ENCODE measurements at regions not wholly inside any gene's neighbourhood (a gene's known extent, or its start where the extent isn't known, plus 50 kb on each side); places are given as distances from the start of the nearest gene placed in this dataset.

GRCh38 chr9:100852088-100852487, 176.4 kb upstream of the PLPPR1 start:
- Histone ChIP-seq H3K27me3 (ENCODE audit: insufficient read depth, low read depth) (no peaks in the 10 kb centered on the region), H4K20me1 (ENCODE audit: insufficient read depth) (no peaks in the 10 kb centered on the region), H3K9ac (no peak overlapping the region), H3K36me3 (ENCODE audit: insufficient read depth) (no peaks in the 10 kb centered on the region), H3K4me3 (IDR thresholded peaks at IDR 0.05; ENCODE audit: insufficient read depth, low read depth, low read length) (no peak overlapping the region), H2AFZ (ENCODE audit: low read depth) (no peak overlapping the region), H3K4me1 (ENCODE audit: low read depth, poor library complexity, severe bottlenecking) (no peaks in the 10 kb centered on the region), H3K27ac (no peak overlapping the region), H3K4me2 (no peak overlapping the region), H3K79me2 (ENCODE audit: insufficient read depth, low read depth) (no peaks in the 10 kb centered on the region)
- no peak for TF ChIP-seq CTCF (conservative IDR thresholded peaks at IDR 0.05; ENCODE audit: low read depth, low read length)

- Histone ChIP-seq H3K79me2 (ENCODE audit: insufficient read depth, low read depth) (no peaks in the 10 kb centered on the region), H3K27me3 (ENCODE audit: insufficient read depth, low read depth) (no peaks in the 10 kb centered on the region), H3K4me2 (no peak overlapping the region), H3K4me3 (IDR thresholded peaks at IDR 0.05; ENCODE audit: insufficient read depth, low read depth, low read length) (no peak overlapping the region), H4K20me1 (ENCODE audit: insufficient read depth) (no peaks in the 10 kb centered on the region), H2AFZ (ENCODE audit: low read depth) (no peak overlapping the region), H3K36me3 (ENCODE audit: insufficient read depth) (no peaks in the 10 kb centered on the region), H3K9ac (no peak overlapping the region), H3K27ac (no peak overlapping the region), H3K4me1 (ENCODE audit: low read depth, poor library complexity, severe bottlenecking) (no peaks in the 10 kb centered on the region)
- no peak for TF ChIP-seq CTCF (conservative IDR thresholded peaks at IDR 0.05; ENCODE audit: low read depth, low read length)
These were observed 172.3 kb upstream of the PLPPR1 start for GRCh38 chr9:100856238-100856637.

DNA sequence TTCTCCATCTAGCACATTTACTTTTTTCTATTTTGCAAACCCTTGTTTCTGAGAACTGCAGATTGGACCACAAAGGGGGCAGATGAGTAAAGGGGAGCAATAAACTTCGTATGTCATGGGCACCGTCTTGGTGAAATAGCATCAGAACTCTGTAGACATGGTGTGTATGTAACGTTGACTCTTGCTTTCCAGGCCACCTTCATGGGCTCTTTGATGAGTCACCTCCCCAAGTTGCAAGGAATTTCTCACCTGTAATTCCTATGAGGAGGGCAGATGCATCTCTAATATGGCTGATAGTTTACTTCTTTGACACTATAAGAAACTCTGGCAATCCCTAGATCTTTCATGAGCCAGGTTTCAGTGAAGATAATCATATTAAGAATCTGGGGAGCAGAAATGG, 163.4 kb upstream of the PLPPR1 start:
- Histone ChIP-seq H2AFZ (ENCODE audit: low read depth) (no peak overlapping the region), H3K4me2 (no peak overlapping the region), H3K4me3 (IDR thresholded peaks at IDR 0.05; ENCODE audit: insufficient read depth, low read depth, low read length) (no peak overlapping the region), H3K79me2 (ENCODE audit: insufficient read depth, low read depth) (no peaks in the 10 kb centered on the region), H3K27me3 (ENCODE audit: insufficient read depth, low read depth) (no peaks in the 10 kb centered on the region), H3K36me3 (ENCODE audit: insufficient read depth) (no peaks in the 10 kb centered on the region), H3K4me1 (ENCODE audit: low read depth, poor library complexity, severe bottlenecking) (no peaks in the 10 kb centered on the region), H3K9ac (no peak overlapping the region), H3K27ac (no peak overlapping the region), H4K20me1 (ENCODE audit: insufficient read depth) (no peaks in the 10 kb centered on the region)
- no peak for TF ChIP-seq CTCF (conservative IDR thresholded peaks at IDR 0.05; ENCODE audit: low read depth, low read length)

DNA sequence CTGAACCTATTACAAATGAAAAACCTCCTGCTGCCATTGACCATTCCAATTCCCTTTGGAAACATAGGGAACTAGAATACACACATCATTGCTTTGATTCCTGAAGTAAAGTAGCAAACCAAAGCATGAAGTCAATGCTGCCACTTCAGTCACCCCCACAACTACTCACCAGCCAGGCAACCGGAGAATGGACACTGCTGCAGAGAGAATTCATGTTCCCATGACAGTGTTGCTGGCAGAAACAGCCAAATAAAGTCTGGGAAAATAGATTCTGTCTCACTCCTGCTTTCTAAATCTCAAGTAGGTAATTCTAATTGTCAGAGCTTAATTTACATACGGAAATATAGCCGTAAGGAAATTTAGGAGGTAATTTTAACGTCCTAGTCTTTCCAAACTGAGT, 162.9 kb upstream of the PLPPR1 start:
- Histone ChIP-seq H3K27ac (no peak overlapping the region), H2AFZ (ENCODE audit: low read depth) (no peak overlapping the region)
- no peak for TF ChIP-seq CTCF (conservative IDR thresholded peaks at IDR 0.05; ENCODE audit: low read depth, low read length)

GRCh38 chr9:100869326-100869725, 159.2 kb upstream of the PLPPR1 start:
- no peak for TF ChIP-seq CTCF (conservative IDR thresholded peaks at IDR 0.05; ENCODE audit: low read depth, low read length)
- Histone ChIP-seq H3K27me3 (ENCODE audit: insufficient read depth, low read depth) (no peaks in the 10 kb centered on the region), H3K4me1 (ENCODE audit: low read depth, poor library complexity, severe bottlenecking) (no peaks in the 10 kb centered on the region), H3K36me3 (ENCODE audit: insufficient read depth) (no peaks in the 10 kb centered on the region), H3K27ac (no peak overlapping the region), H4K20me1 (ENCODE audit: insufficient read depth) (no peaks in the 10 kb centered on the region), H3K79me2 (ENCODE audit: insufficient read depth, low read depth) (no peaks in the 10 kb centered on the region), H2AFZ (ENCODE audit: low read depth) (no peak overlapping the region), H3K4me3 (IDR thresholded peaks at IDR 0.05; ENCODE audit: insufficient read depth, low read depth, low read length) (no peak overlapping the region), H3K4me2 (no peak overlapping the region), H3K9ac (no peak overlapping the region)

More for the DNA sequence above, 162.9 kb upstream of the PLPPR1 start:
- Histone ChIP-seq H4K20me1 (ENCODE audit: insufficient read depth) (no peaks in the 10 kb centered on the region), H3K9ac (no peak overlapping the region), H3K36me3 (ENCODE audit: insufficient read depth) (no peaks in the 10 kb centered on the region), H3K4me1 (ENCODE audit: low read depth, poor library complexity, severe bottlenecking) (no peaks in the 10 kb centered on the region), H3K4me3 (IDR thresholded peaks at IDR 0.05; ENCODE audit: insufficient read depth, low read depth, low read length) (no peak overlapping the region), H3K79me2 (ENCODE audit: insufficient read depth, low read depth) (no peaks in the 10 kb centered on the region), H3K4me2 (no peak overlapping the region), H3K27me3 (ENCODE audit: insufficient read depth, low read depth) (no peaks in the 10 kb centered on the region)

Data from KMS-11 (cell line).